HPDE6-E6E7 (cell line): ENCODE measurements at regions not wholly inside any gene's neighbourhood (a gene's known extent, or its start where the extent isn't known, plus 50 kb on each side); places are given as distances from the start of the nearest gene placed in this dataset.
A peak's percentile ranks its signal among the peaks of the same experiment; 100 is the strongest.
"Not testable (repeated sequence)": the region's sequence is repeated elsewhere in the genome, so short reads cannot be mapped to it uniquely, and the experiment has no call there.

Experiments
- DNase-seq: peaks from one replicate; pipeline ENCODE4 v3.0.0; 2011; ENCODE audit warnings: missing footprints; ENCODE audit errors: extremely low spot score

DNA sequence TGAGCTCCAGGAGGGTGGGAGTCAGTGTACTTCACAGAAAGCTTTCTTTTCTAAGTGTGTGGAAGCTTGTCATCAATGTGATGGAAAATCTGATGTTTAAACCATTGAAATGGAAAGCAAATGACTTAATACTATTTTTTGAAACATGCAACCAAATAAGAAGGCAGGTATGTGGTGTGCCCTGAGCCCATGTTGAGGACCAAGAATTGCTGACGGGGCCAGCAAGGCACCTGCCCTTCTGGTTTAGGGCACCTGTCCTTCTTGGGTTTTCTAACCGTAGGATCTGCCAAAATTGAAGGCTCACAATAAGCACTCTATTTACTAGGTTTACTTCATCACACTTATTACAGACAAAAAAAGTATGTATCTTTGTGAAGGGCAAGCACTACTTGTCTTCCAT, 537.7 kb downstream of the SOCS6 start:
- no peak for DNase-seq

DNA sequence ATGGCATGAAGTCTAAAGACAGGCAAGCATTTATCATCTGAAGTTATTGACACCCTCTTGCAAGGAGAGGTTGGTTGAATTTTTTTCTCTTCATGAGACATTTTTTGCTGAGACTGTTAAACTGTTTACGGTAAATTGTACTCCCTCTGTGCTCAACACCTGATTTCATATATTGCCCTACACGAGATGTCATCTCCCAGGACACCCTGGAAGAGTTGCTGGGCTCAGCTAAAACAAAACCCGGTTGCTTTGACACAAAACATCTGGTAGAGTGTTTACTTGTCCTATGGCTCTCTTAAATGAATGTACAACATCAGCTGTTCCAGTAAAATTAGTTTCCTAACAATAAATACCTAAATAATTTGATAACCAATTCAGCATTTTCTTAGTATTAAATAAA, 533.8 kb downstream of the SOCS6 start:
- DNase-seq: no peak

DNA sequence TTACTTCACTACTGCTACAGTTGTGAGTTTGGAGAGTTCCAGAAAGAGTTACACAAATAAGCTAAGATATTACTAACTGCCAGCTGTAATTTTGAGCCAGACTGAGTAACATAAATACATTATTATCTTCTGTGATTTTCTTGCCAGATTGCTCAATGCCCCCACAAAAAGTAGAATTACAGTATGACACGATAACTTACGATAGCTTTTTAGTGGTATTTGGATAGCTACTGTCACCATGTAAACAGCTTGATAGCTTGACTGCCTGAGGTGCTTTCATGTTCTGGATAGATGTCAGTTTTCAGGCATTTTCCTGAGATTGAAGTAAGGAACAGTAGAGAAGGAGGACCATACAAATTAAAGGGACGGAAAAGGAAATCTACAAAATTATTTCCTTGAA, 533.3 kb downstream of the SOCS6 start:
- DNase-seq: no peak

DNA sequence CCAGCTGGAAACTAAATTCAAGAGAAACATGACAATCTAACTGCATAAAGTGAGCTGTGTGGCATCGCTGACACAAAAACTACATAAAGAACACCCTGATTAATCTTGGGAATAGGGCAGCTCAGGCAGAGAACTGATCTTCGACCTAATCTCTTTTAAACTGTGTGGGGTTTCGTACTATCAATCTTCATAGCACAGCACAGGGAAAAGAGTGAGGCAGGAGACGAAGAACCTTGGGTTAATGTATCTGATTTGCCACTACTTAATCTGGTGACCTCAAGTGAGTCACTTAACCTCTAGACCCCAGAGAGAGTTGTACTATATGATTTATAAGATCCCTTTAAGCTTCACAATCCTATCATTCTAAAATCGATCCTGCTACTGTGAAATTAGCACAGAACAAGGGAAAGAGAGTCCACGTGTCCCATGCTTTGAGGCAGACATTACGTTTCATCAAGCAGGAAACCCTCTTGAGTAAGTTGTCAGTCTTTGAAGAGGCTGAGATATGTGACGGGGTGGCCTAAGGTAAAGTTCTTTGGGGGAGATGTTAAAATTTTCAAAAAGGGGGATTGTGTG, 519.7 kb downstream of the SOCS6 start:
- DNase-seq: no peak

DNA sequence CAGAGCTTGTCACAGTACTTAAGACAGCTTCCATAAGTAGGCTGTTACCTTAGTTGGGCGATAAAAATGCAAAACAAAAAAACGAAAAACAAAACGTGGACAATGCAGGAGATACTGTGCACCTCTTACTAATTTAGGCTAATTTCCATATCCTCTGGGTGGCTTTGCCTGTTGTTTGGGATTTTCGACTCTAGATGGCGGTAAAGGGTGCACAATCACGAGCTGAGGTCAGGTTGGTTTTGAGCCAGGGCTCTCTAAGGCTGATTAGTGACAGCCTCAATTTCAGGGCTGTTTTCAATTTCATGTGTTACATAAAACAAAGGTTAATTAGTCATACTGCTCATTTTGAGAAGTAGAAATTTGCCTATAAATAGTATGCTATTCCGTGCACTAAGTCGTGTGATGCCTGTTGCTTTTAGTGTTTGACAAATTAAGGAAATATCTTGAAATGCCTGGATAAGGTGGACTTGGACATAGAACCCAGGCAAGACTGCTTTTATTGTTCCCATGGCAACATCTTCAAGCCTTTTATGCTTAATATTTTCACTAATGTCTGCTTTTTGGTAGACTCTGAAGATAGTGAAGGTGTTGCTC, 493.1 kb downstream of the SOCS6 start:
- DNase-seq: peak; percentile 19

DNA sequence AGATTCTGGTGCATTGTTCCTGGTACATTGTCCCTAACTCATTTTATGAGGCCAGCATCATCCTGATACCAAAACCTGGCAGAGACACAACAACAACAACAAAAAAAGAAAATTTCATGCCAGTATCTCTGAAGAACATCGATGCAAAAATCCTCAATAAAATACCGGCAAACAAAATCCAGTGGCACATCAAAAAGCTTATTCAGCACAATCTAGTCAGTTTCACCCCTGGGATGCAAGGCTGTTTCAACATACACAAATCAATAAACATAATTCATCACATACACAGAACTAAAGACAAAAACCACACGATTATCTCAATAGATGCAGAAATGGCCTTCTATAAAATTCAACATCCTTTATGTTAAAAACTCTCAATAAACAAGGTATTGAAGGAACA, 477.4 kb downstream of the SOCS6 start:
- DNase-seq: not testable (repeated sequence)

DNA sequence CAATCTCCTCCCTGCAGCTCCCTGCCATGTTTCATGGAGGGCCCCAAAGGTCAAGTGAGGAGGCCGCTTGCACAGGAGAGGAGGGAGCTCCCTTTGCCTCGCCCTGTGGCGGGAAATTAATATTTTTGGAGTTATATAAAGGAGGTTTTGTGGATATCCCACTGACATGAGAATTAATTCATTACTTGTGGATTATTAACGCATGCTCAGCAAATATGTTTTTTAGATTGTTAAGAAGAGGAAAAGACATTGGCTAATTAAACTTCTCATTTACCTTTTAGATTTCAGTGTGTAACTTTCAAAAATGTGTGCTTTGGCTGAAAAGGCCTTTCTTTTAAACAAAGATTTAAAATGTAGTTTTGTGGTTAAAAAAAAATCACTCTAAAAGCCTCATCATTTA, 474.0 kb downstream of the SOCS6 start:
- no peak for DNase-seq

DNA sequence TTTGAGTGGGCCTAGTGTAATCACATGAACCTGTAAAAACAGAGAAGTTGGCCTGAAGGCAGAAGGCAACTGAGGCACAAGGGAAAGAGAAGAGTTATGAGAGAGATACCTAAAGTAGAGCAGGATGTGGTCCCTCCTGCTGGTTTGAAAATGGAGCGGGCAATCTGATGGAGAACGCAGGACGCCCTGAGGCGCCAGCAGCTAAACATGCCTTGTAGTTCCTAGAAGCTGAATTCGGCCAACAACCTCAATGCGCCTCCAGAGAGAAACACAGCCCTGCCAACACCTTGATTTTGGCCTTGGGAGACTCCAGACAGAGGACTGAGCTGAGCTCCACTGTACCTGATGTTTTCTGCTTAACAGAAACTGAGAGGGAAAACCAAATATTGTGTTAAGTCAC, 469.9 kb downstream of the SOCS6 start:
- DNase-seq: no peak

DNA sequence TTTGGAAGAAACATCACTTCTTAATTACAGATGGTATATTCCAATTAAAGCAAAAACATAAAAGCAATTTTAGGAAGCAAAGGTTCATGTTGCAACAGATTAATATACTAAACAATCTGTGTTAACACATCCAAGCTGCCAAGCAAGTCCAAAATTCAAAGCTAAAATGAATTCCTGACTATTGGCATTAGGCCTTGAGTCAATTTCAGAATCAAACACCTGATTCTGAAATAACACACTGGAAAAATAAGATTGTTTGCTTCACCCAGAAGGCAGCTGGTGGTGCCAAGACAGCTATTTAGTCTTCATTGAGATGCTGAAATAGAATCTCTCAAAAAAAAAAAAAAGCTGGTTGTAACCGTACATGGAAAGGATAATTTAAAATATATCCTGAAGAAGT, 465.6 kb downstream of the SOCS6 start:
- no peak for DNase-seq

DNA sequence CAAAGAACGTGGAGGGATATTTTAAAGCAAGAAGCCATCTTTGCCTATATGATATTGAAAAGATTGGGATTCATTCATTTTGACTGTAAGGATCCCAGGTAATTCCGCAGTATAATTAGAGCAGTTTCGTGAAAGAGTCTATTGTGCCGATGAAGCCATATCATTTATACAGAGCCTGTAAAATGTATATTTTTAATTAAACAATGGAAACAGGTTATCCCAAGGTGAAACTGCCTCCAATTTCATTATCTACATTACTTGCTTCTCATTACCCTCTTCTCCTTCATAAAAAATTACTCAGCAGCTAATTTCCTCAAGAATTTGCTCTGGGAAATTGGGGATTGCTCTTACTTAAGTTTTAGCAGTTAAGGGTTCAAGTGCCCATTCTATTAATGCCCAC, 444.1 kb downstream of the SOCS6 start:
- no peak for DNase-seq

DNA sequence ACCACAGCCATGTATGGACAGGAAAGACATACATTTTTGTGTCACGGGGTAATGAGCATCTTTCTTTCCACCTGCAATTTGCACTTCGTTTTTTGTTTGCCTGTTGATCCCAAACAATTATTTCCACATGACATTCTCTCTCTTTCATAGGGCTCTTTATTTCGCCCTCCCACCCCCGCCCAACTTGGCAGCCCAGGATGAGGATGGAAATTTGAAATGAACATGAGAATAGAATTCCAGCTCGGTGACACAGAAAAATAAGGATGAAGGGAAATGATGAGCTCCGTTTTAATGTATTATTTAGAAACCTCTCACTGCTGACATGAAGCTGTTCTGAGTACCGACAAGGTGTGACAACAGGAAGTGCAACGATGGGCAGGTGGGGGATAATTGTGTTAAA, 443.3 kb downstream of the SOCS6 start:
- DNase-seq: no peak

DNA sequence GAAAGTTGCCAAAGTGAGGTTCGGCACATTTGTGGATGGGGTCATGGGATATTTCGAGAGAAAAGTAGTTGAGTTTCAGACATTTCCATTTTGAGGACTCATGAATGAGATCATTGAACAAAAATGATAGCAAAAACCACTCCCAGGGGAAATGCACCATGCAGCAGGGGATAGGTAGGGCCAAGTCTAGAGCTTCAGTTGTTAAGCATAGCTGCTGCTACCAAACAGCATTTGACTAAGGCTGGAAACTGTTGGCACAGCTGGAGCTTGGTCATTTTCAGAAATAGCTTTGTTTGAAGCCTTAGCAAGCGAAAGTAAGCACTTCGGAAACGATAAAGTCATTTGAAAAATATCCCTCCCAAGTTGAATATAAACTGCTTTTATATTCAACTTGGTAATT, 431.8 kb downstream of the SOCS6 start:
- DNase-seq: no peak

DNA sequence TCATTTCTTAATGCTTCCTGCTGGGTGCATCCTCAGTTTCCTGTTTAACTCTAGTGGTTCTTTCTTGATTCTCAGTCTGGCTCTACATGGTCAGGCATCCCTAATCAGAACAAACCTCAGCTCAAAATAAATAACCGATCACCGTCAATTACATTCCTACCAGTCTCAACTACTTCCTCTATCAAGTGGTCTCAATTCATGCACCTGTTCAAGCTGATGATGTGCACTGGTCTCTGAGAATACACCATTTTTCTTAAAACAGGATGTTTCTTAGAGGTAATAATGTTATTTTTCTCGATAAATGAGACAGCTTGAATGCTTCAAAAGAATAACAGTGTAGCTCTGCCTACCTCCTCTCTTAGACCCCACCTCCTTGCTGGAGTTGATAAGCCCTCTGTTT, 420.9 kb downstream of the SOCS6 start:
- no peak for DNase-seq

DNA sequence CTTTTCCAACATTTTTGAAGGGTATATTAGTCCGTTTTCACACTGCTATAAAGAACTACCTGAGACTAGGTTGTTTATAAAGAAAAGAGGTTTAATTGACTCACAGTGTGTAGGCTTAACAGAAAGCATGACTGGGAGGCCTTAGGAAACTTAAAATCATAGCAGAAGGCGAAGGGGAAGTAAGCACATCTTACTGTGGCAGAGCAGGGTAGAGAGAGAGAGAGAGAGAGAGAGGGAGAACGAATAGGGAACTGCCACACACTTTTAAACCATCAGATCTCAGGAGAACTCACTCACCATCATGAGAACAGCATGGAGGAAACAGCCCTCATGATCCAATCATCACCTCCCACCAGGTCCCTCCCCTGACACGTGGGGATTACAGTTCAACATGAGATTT, 420.3 kb downstream of the SOCS6 start:
- DNase-seq: no peak

DNA sequence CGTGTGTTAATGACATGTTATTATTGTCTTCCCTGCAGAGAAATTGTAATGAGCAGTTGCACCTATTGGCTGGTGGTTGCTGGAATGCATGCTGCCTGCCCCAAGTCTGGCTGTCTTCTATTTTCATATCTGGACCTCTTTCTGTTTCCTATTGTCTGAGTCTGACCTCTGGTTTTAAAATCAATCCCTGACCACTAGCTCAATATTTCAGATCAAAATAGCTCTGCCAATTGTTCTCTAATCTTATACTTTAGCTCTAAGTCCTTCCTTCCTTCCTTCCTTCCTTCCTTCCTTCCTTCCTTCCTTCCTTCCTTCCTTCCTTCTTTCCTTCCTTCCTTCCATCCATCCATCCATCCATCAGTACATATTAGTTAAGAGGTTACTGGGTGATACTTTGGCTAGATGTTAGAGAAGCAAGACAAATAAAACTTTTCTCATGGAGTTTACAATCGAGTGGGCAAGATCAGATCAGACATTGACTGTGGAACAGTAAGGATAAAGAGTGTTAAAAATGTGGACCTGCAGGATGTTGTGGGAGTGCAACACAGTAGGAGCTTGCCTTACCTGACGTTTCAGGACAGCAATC, 417.1 kb downstream of the SOCS6 start:
- no peak for DNase-seq

DNA sequence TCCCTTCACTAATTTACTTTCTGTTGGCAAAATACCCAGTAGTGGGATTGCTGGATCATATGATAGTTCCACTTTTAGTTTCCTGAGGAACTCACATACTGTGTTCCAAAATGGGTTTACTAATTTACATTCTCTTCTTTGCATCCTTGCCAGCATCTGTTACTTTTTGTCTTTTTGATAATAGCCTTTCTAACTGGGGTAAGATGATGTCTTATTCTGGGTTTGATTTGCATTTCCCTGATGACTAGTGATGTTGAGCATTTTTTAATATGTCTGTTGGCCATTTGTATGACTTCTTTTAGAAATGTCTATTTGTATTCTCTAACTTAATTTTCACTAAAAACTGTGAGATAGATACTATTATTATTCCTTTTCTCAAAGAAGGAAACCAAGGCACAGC, 411.7 kb downstream of the SOCS6 start:
- no peak for DNase-seq

DNA sequence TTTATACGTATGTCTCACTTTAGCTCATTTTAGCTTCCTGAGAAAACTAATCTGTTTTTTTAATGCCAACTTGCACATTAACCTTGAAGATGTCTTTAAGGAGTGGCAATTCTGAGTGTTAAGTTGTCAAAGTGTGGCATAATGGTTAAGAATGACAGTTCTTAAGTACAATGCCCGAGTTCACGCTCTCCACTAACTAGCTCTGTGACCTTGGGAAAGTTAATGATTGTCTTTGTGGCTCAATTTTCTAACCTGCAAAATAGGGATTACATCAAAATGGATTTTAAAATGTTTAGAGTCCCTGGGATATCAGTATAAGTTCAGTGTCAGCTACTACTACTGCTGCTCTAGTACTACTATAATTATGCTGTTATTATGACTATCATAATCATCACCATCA, 409.7 kb downstream of the SOCS6 start:
- DNase-seq: no peak

DNA sequence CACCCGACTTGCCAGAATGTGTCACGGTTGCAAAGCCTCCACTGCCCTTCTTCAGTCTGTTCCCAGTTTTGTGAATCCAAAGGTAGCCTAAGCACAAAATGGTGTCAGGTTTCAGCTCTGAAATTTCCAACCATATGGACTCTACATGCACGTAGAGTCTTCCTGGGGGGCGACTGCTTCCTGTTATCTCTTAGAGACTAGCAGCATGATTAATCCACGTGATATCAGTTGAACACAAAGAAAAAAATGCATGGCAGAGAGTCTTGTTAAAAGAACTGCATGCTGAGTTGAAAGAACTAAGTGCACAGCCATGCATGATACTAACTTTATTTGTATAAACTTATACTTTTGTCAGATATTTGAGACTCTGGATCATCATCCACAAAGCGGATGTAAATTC, 404.4 kb downstream of the SOCS6 start:
- no peak for DNase-seq

DNA sequence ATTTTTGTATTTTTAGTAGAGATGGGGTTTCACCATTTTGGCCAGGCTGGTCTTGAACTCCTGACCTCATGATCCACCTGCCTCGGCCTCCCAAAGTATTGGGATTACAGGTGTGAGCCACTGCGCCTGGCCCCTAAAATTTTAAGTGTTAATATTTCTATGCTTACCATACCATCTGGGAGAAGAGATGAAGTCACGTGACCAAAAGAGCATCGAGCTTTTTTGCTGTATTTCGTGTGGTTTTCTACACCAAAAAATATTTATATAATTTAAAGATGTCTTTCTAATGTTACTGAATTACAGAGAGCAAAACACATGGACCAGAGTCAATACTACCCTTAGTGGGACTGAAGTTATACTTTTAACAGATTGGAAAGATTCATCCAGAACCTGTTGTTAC, 400.9 kb downstream of the SOCS6 start:
- DNase-seq: not testable (repeated sequence)

DNA sequence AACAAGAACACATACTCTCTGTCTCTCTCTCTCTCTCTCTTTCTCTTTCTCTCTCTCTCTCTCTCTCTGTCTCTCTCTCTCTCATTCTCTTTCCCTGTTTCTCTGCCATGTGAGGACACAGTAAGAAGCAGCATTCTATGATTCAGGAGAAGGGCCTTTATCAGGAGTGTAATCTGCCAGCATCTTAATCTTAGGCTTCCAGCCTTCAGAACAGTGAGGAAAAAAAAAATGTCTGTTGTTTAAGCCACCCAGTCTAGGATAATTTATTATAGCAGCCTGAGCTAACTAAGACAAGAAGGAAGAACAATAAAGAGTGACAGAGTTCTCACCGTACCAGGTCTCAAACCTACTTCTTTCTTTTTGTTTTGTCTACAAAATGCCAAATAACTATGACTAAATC, 399.4 kb downstream of the SOCS6 start:
- DNase-seq: no peak

DNA sequence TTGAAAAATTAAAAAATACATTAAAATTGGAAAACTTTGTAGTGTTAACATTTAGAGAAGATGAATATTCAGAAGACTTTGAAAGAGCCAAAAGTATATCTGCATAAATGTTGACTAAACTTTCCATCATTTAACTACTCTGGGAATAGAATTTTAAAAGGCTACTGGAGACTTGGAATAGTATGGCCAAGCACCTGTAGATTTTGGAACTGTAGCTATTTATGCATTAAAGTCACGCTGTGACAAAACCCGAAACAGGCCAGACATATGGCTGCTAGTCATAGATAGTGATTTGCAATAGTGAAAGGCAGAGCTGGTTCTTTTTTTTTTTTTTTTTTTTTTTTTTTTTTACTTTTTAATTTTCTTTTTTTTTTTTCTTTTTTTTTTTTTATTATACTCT, 396.0 kb downstream of the SOCS6 start:
- DNase-seq: no peak

DNA sequence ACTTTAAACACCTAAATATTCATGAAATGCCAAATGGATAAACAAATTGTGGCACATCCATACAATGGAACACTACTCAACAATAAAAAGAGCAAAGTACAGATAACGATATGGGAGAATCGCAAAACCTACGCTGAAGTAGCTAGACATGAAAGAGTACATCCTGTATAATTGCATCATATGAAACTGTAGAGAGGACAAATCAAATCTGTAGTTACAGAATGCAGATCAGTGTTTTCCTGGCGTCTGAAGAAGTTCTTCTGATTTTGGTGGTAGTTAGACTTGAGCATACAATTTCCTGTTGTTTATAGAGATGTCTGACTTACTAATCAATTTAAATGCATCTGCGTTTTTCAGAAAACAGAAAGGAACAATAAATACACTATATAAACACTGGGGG, 394.4 kb downstream of the SOCS6 start:
- DNase-seq: no peak

DNA sequence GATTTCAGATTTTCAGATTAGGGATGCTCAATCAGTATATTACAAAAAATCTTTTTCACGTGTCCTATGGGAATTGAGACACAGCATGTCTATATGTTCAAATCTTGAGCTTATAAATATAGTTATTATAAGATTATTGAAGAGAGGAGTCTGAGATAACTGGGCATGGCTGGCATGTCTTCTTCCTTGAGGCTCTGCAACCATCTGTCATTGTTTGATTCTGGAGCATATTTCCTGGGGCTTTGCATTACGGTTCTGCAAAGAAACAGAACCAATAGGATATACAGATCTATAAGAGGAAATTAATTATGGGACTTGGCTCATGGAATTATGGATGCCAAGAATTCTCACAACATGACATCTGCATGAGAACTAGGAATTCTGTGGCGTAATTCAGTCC, 386.1 kb downstream of the SOCS6 start:
- DNase-seq: no peak

DNA sequence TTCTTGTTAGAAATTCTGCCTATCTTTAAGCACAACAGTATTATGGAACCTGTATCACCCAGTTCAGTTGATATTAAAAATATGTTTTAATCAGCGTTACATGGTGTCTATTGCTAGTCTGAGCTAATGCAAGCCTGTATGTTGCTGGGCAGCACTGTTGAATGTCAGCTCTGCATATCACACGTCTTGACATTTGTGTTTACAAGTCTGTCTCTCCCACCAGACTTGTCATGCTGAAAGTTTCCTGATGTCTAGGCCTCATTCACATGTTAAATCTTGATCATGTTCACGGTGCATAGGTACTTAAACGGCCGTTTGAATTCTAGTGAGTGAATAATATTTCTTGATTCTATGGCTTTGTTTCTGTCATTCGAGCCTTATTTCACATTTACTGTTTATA, 385.0 kb downstream of the SOCS6 start:
- no peak for DNase-seq
